ENCODE measurements at regions not wholly inside any gene's neighbourhood (a gene's known extent, or its start where the extent isn't known, plus 50 kb on each side); places are given as distances from the start of the nearest gene placed in this dataset.

GRCh38 chr5:152638996-152639552, 234.0 kb upstream of the NMUR2 start:
- Histone ChIP-seq H3K9me3 (no peaks in the 10 kb centered on the region), H3K36me3 (no peaks in the 10 kb centered on the region), H3K4me3 (no peak overlapping the region), H3K27me3 (replicated peaks; ENCODE audit: insufficient read depth) (no peaks in the 10 kb centered on the region), H3K27ac (no peak overlapping the region), H3K4me1 (replicated peaks) (no peaks in the 10 kb centered on the region)
- intact Hi-C loops (cut with DNase I) = no loop called here
- 26% methylated on average over 2 of the region's 2 CpGs for WGBS
- no peak for DNase-seq (ENCODE audit: low spot score)
- TF ChIP-seq POLR2A (IDR thresholded peaks at IDR 0.05) = no peak
- no peak for TF ChIP-seq POLR2AphosphoS5 (IDR thresholded peaks at IDR 0.05)
- no peak for TF ChIP-seq CTCF (IDR thresholded peaks at IDR 0.05)

- intact Hi-C loops (cut with DNase I) = no loop called here
- H3K4me1 ChIP-seq (replicated peaks) = no peaks in the 10 kb centered on the region
- no peaks in the 10 kb centered on the region for H3K36me3 ChIP-seq
- H3K27me3 ChIP-seq (replicated peaks; ENCODE audit: insufficient read depth) = no peaks in the 10 kb centered on the region
- no peak for DNase-seq (ENCODE audit: low spot score)
- H3K27ac ChIP-seq = no peak overlapping the region
- no peak for TF ChIP-seq CTCF (IDR thresholded peaks at IDR 0.05)
- TF ChIP-seq POLR2A (IDR thresholded peaks at IDR 0.05) = no peak
- TF ChIP-seq POLR2AphosphoS5 (IDR thresholded peaks at IDR 0.05) = no peak
- no peaks in the 10 kb centered on the region for H3K9me3 ChIP-seq
- H3K4me3 ChIP-seq = no peak overlapping the region
- 82% methylated on average over 10 of the region's 10 CpGs for WGBS
Observed at GRCh38 chr5:152641970-152642805, 237.1 kb upstream of the NMUR2 start.

- intact Hi-C loops (cut with DNase I) = no loop called here
- Histone ChIP-seq H3K4me3 (no peak overlapping the region), H3K4me1 (replicated peaks) (no peaks in the 10 kb centered on the region), H3K27ac (no peak overlapping the region), H3K27me3 (replicated peaks; ENCODE audit: insufficient read depth) (no peaks in the 10 kb centered on the region), H3K9me3 (no peaks in the 10 kb centered on the region), H3K36me3 (no peaks in the 10 kb centered on the region)
- DNase-seq (ENCODE audit: low spot score) = no peak
- 76% methylated on average over 1 of the region's 1 CpG for WGBS
- TF ChIP-seq POLR2AphosphoS5 (IDR thresholded peaks at IDR 0.05) (no peak), CTCF (IDR thresholded peaks at IDR 0.05) (no peak)
Observed at GRCh38 chr5:152642880-152643279, 237.8 kb upstream of the NMUR2 start.

- no peak overlapping the region for H3K4me3 ChIP-seq
- DNase-seq (ENCODE audit: low spot score) = no peak
- no peaks in the 10 kb centered on the region for H3K27me3 ChIP-seq (replicated peaks; ENCODE audit: insufficient read depth)
- H3K9me3 ChIP-seq = no peaks in the 10 kb centered on the region
- TF ChIP-seq POLR2AphosphoS5 (IDR thresholded peaks at IDR 0.05) (no peak), CTCF (IDR thresholded peaks at IDR 0.05) (no peak), POLR2A (IDR thresholded peaks at IDR 0.05) (no peak)
- no peaks in the 10 kb centered on the region for H3K4me1 ChIP-seq (replicated peaks)
- no peaks in the 10 kb centered on the region for H3K36me3 ChIP-seq
- H3K27ac ChIP-seq = no peak overlapping the region
- intact Hi-C loops (cut with DNase I) = no loop called here
- 25% methylated on average over 2 of the region's 2 CpGs for WGBS
Observed at GRCh38 chr5:152644029-152644728, 239.1 kb upstream of the NMUR2 start.
